ENCODE measurements at regions not wholly inside any gene's neighbourhood (a gene's known extent, or its start where the extent isn't known, plus 50 kb on each side); places are given as distances from the start of the nearest gene placed in this dataset.

DNA sequence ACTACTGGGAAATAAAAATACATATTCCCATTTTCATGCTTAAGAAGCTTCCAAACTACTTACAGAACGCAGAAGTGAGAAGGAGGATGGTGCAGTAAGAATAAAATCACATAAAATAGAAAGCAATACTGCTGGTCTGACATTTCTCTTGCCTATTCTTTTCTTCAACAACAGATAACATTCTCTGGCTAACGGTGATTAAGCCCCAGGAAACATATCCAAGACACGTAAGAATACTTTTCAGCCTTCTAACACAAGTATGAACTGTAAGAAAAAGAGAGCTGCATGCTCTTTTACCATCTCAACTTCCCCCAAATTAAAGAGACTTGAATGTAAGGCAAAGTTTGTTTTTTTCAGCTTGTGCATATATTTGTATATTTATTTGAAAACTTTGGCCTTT lies 156.1 kb upstream of the TARS1 start:
- TF ChIP-seq YY1 (IDR thresholded peaks at IDR 0.05; ENCODE audit: insufficient read depth, insufficient read length) (no peak), SUZ12 (IDR thresholded peaks at IDR 0.05; ENCODE audit: extremely low read depth, insufficient read depth, insufficient read length) (no peak)
